ENCODE measurements at regions not wholly inside any gene's neighbourhood (a gene's known extent, or its start where the extent isn't known, plus 50 kb on each side); places are given as distances from the start of the nearest gene placed in this dataset.

GRCh38 chr2:57126410-57126809 is 920.2 kb upstream of the VRK2 start:
- TF ChIP-seq, protein P1, sequence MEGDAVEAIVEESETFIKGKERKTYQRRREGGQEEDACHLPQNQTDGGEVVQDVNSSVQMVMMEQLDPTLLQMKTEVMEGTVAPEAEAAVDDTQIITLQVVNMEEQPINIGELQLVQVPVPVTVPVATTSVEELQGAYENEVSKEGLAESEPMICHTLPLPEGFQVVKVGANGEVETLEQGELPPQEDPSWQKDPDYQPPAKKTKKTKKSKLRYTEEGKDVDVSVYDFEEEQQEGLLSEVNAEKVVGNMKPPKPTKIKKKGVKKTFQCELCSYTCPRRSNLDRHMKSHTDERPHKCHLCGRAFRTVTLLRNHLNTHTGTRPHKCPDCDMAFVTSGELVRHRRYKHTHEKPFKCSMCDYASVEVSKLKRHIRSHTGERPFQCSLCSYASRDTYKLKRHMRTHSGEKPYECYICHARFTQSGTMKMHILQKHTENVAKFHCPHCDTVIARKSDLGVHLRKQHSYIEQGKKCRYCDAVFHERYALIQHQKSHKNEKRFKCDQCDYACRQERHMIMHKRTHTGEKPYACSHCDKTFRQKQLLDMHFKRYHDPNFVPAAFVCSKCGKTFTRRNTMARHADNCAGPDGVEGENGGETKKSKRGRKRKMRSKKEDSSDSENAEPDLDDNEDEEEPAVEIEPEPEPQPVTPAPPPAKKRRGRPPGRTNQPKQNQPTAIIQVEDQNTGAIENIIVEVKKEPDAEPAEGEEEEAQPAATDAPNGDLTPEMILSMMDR (IDR thresholded peaks at IDR 0.05; ENCODE audit: insufficient read depth, low read length, poor library complexity, severe bottlenecking), result no peak
- no peak for TF ChIP-seq EZH2phosphoT487 (conservative IDR thresholded peaks at IDR 0.05; ENCODE audit: low read length)

All from SU-DHL-6 (cell line).